Spleen (tissue), 11 donors: ENCODE measurements at regions not wholly inside any gene's neighbourhood (a gene's known extent, or its start where the extent isn't known, plus 50 kb on each side); places are given as distances from the start of the nearest gene placed in this dataset.

ENCODE experiments used
- DNase-seq: peaks from one replicate; pipeline ENCODE4 v3.0.0-alpha.2; 2020
- H3K27ac ChIP-seq, 8 donors: fragments of 200-600 bp; sonication (generic) in 7 of 8; 1 replicate in 4 of 8; 2 replicates in 4 of 8; pipeline versions ENCODE4 v1.5.0 to v1.8.0; 2016 to 2021; ENCODE audit warnings: inconsistent platforms in 4 of 8, mild to moderate bottlenecking in 4 of 8, moderate library complexity in 1 of 8
- H3K27me3 ChIP-seq, 7 donors: fragments of 200-600 bp; sonication (generic) in 6 of 7; replicated peaks in 1 of 7; 1 replicate in 4 of 7; 2 replicates in 3 of 7; pipeline versions ENCODE4 v1.5.0 to v1.8.0; 2016 to 2021; ENCODE audit warnings: inconsistent platforms in 3 of 7, mild to moderate bottlenecking in 1 of 7
- H3K36me3 ChIP-seq, 6 donors: fragments of 200-600 bp; sonication (generic) in 5 of 6; 1 replicate in 4 of 6; 2 replicates in 2 of 6; pipeline versions ENCODE4 v1.5.0 to v1.8.0; 2016 to 2021; ENCODE audit warnings: inconsistent platforms in 2 of 6
- H3K4me1 ChIP-seq, 6 donors: fragments of 200-600 bp; sonication (generic) in 5 of 6; 1 replicate in 3 of 6; 2 replicates in 3 of 6; pipeline versions ENCODE4 v1.5.0 to v1.8.0; 2016 to 2021; ENCODE audit warnings: inconsistent platforms in 3 of 6
- H3K4me3 ChIP-seq, 8 donors: fragments of 200-600 bp; sonication (generic) in 7 of 8; 1 replicate in 4 of 8; 2 replicates in 4 of 8; pipeline versions ENCODE4 v1.5.0 to v1.8.0; 2016 to 2021; ENCODE audit warnings: inconsistent platforms in 4 of 8, mild to moderate bottlenecking in 4 of 8, moderate library complexity in 2 of 8
- H3K9me3 ChIP-seq, 8 donors: fragments of 200-600 bp; sonication (generic) in 7 of 8; 1 replicate in 4 of 8; 2 replicates in 4 of 8; pipeline versions ENCODE4 v1.5.0 to v1.8.0; 2016 to 2021; ENCODE audit warnings: inconsistent platforms in 4 of 8
- CTCF ChIP-seq, 11 experiments: fragments of 200-600 bp in 7 of 11; fragments of 450-650 bp in 4 of 11; sonication (generic) in 4 of 11; IDR thresholded peaks in 8 of 11; conservative IDR thresholded peaks in 3 of 11; 1 replicate in 7 of 11; 2 replicates in 4 of 11; pipeline versions ENCODE4 v1.4.0 to v1.8.0; 2016 to 2021; ENCODE audit warnings: antibody characterized with exemption in 11 of 11, inconsistent platforms in 4 of 11, mild to moderate bottlenecking in 1 of 11
- POLR2A ChIP-seq, 3 donors: fragments of 450-650 bp; IDR thresholded peaks; one replicate each; pipeline ENCODE4 v1.5.1; 2017; ENCODE audit warnings: antibody characterized with exemption in 3 of 3, mild to moderate bottlenecking in 1 of 3
- POLR2AphosphoS5 ChIP-seq, 3 donors: sonication (generic); formaldehyde crosslinking; IDR thresholded peaks; one replicate each; pipeline ENCODE4 v1.5.1; 2017; ENCODE audit warnings: antibody characterized with exemption in 3 of 3
- WGBS, 5 donors: extraction: QIAGEN DNeasy Blood & Tissue Kit in 3 of 5; methylation state at CpG; one replicate each; pipeline versions ENCODE4 v1.1.5 to v1.1.7; 2013 to 2018; 5-methylcytosine and 5-hydroxymethylcytosine counted together
- intact Hi-C: fragments of 100-400 bp; cut with DNase I; formaldehyde crosslinking; loops from one replicate; pipeline ENCODE4 v1.15.0; 2023; ENCODE audit warnings: low total_unique reads
- donor health status: healthy with polysubstance abuse.
- donor health status: DM: no; HTN: no; CAD: no; lungs with moderate emphysema.
- donor health status: DM: no; HTN: no; CAD: no.
- donor health status: Bipolar disorder and iron deficiency.
- donor health status: healthy.
- donor health status: DM: no; HTN: no; CAD: no.
- donor health status: DM: yes; HTN: yes; CAD: no.

DNA sequence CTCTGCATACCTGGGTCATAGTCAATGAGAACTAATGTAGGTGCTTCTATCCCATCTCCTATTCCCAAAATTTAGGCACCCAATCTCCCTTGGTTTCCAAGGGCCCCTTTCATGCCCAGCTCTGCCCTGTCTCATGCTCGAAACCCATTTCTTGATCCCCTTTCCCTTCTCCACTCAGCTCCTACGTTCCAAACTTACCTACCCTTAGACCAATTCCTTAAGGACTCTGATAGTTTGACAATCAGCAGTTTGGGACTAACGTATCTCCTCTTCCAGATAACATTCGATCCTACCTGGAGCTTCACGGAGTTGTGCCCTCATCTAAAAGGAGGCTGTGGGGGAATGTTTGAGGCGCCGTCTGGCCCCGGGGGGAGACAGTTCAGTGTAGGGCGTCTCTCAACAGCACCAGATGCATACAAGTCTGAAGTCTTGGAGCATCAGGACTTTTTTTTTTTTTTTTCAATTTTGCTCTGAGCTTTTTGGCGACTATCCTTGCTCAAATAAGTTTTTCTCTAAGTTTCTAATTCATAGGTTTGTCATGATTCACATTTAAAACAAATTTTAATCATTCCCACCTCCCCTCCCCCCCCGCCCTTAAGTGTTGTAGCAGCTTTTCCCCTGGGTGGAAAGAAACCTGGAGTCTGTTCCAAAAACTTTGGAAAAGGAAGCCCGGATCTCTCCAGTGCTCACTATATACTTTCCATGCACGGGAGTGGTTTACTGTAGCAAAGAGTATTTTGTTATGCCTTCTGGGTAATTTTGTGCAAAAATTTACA, 141.2 kb upstream of the LGALSL start:
- Histone ChIP-seq H3K27ac (peak overlapping the region in 1 of 8 donors; percentile 47), H3K9me3 (no peaks in the 10 kb centered on the region), H3K27me3 (no peaks in the 10 kb centered on the region), H3K4me3 (no peak overlapping the region), H3K36me3 (no peaks in the 10 kb centered on the region), H3K4me1 (peaks cover 0 to 26% (median 8%) of the 10 kb centered on the region in 6 donors)
- WGBS, 5 donors: 78 to 89% (median 82%) methylated on average over 13 of the region's 13 CpGs
- no peak for DNase-seq
- no peak for TF ChIP-seq POLR2A (IDR thresholded peaks at IDR 0.05)
- TF ChIP-seq POLR2AphosphoS5 (IDR thresholded peaks at IDR 0.05): no peak
- TF ChIP-seq CTCF (IDR thresholded peaks at IDR 0.05 in 8 of 11, conservative IDR thresholded peaks at IDR 0.05 in 3 of 11): peak in 1 of 11 experiments; percentile 12
- intact Hi-C loops: no loop called here

GRCh38 chr2:64313398-64313723, 140.6 kb upstream of the LGALSL start:
- H3K4me1 ChIP-seq: peaks cover 0 to 26% (median 8%) of the 10 kb centered on the region in 6 donors
- no peaks in the 10 kb centered on the region for H3K36me3 ChIP-seq
- no peak overlapping the region for H3K4me3 ChIP-seq
- TF ChIP-seq CTCF (IDR thresholded peaks at IDR 0.05 in 8 of 11, conservative IDR thresholded peaks at IDR 0.05 in 3 of 11) (no peak), POLR2A (IDR thresholded peaks at IDR 0.05) (no peak), POLR2AphosphoS5 (IDR thresholded peaks at IDR 0.05) (no peak)
- H3K27ac ChIP-seq: no peak overlapping the region
- DNase-seq: no peak
- no peaks in the 10 kb centered on the region for H3K9me3 ChIP-seq
- 45 to 69% (median 63%) methylated on average over 3 of the region's 3 CpGs for WGBS, 5 donors
- intact Hi-C loops: no loop called here
- H3K27me3 ChIP-seq: no peaks in the 10 kb centered on the region

- TF ChIP-seq POLR2AphosphoS5 (IDR thresholded peaks at IDR 0.05): no peak
- TF ChIP-seq CTCF (IDR thresholded peaks at IDR 0.05 in 8 of 11, conservative IDR thresholded peaks at IDR 0.05 in 3 of 11): no peak
- no peak for TF ChIP-seq POLR2A (IDR thresholded peaks at IDR 0.05)
- Histone ChIP-seq H3K27ac (no peak overlapping the region), H3K4me1 (peaks cover 0 to 26% (median 8%) of the 10 kb centered on the region in 6 donors), H3K4me3 (no peak overlapping the region), H3K27me3 (no peaks in the 10 kb centered on the region), H3K9me3 (no peaks in the 10 kb centered on the region), H3K36me3 (no peaks in the 10 kb centered on the region)
- 82 to 90% (median 87%) methylated on average over 6 of the region's 6 CpGs for WGBS, 5 donors
- intact Hi-C loops: no loop called here
- DNase-seq: no peak
Observed at GRCh38 chr2:64315291-64315960, 138.5 kb upstream of the LGALSL start.
